HCT116 (cell line): ENCODE measurements at regions not wholly inside any gene's neighbourhood (a gene's known extent, or its start where the extent isn't known, plus 50 kb on each side); places are given as distances from the start of the nearest gene placed in this dataset.

Source experiments
- ATAC-seq: fragments of 200-7000 bp; cut with Tn5 transposase; 2 replicates; pipeline ENCODE4 v1.9.1; 2020; ENCODE audit warnings: mild to moderate bottlenecking, moderate library complexity
- BruUV-seq: library from RNA; stranded (reverse); fragments of 400-500 nt; replicated peaks from 2 replicates; lab custom pipeline; 2021; lab: Mats Ljungman, UMichigan
- CTCF ChIA-PET: fragments of 300-600 bp; sonication (Branson Sonifier 250); formaldehyde crosslinking; loops from one replicate; lab custom pipeline; 2021; ENCODE audit warnings: antibody characterized with exemption; lab: Charles Lee
- POLR2A ChIA-PET: fragments of 300-600, 350-600 bp; sonication (Branson Sonifier 250); formaldehyde crosslinking; loops from one replicate; lab custom pipeline; 2021; ENCODE audit warnings: antibody characterized with exemption; lab: Charles Lee
- RAD21 ChIA-PET, 2 experiments: fragments of 300-600 bp; sonication (Branson Sonifier 250); formaldehyde crosslinking; loops; one replicate each; lab custom pipeline; 2023; ENCODE audit warnings: low total read pairs in 2 of 2; ENCODE audit not compliant: uncharacterized antibody in 2 of 2, unreplicated experiment in 2 of 2, low non-redundant PET in 1 of 2; lab: Charles Lee
- DNase-seq: peaks from one replicate; pipeline ENCODE4 v3.0.0-alpha.2; 2010; ENCODE audit warnings: low read depth, low spot score
- H2AFZ ChIP-seq: fragments of 200-600 bp; shearing (Covaris generic), sonication (generic); 2 replicates; pipeline ENCODE4 v1.6.1; 2017; ENCODE audit warnings: low read depth, mixed run types, mixed read lengths, antibody characterized with exemption, low read length; ENCODE audit not compliant: poor library complexity, severe bottlenecking
- H3K27ac ChIP-seq: 2 replicates; pipeline ENCODE4 v1.5.1; 2012; ENCODE audit warnings: low read depth, low read length
- H3K27me3 ChIP-seq: fragments of 200-600 bp; sonication (generic); 2 replicates; pipeline ENCODE4 v1.6.1; 2016; ENCODE audit warnings: mixed run types, low read length, mixed read lengths; ENCODE audit not compliant: insufficient read depth
- H3K36me3 ChIP-seq, 2 experiments: fragments of 200-500 bp in 1 of 2; fragments of 200-600 bp in 1 of 2; sonication (Bioruptor generic) in 1 of 2; sonication (generic) in 1 of 2; 2 replicates each; pipeline versions ENCODE4 v1.5.1 to v1.6.1; 2014 to 2016; ENCODE audit warnings: low read length in 2 of 2, inconsistent platforms in 1 of 2, mixed read lengths in 1 of 2, mixed run types in 1 of 2; ENCODE audit not compliant: insufficient read depth in 2 of 2, control insufficient read depth in 1 of 2
- H3K4me1 ChIP-seq, 2 experiments: fragments of 200-600 bp in 1 of 2; sonication (generic) in 1 of 2; 2 replicates each; pipeline versions ENCODE4 v1.5.1 to v1.6.1; 2012 to 2017; ENCODE audit warnings: low read length in 2 of 2, inconsistent platforms in 1 of 2, mild to moderate bottlenecking in 1 of 2, mixed read lengths in 1 of 2, mixed run types in 1 of 2, moderate library complexity in 1 of 2; ENCODE audit not compliant: insufficient read depth in 2 of 2, control insufficient read depth in 1 of 2
- H3K4me2 ChIP-seq: fragments of 200-600 bp; sonication (generic); 2 replicates; pipeline ENCODE4 v1.6.1; 2017; ENCODE audit warnings: mixed run types, low read length, mixed read lengths
- H3K4me3 ChIP-seq, 2 experiments: fragments of 200-600 bp in 1 of 2; sonication (generic) in 1 of 2; replicated peaks in 1 of 2; 2 replicates each; pipeline ENCODE4 v1.5.1; 2011 to 2016; ENCODE audit warnings: low read length in 2 of 2, control low read depth in 1 of 2, low read depth in 1 of 2, mild to moderate bottlenecking in 1 of 2, mixed read lengths in 1 of 2, mixed run types in 1 of 2
- H3K79me2 ChIP-seq: fragments of 200-600 bp; sonication (generic); 2 replicates; pipeline ENCODE4 v1.6.1; 2017; ENCODE audit warnings: mild to moderate bottlenecking, mixed run types, low read length, moderate library complexity, mixed read lengths; ENCODE audit not compliant: insufficient read depth
- H3K9ac ChIP-seq: fragments of 200-600 bp; sonication (generic); 2 replicates; pipeline ENCODE4 v1.6.1; 2016; ENCODE audit warnings: low read length, mixed read lengths
- H3K9me2 ChIP-seq: fragments of 200-600 bp; sonication (generic), shearing (Covaris generic); 2 replicates; pipeline ENCODE4 v1.6.1; 2017; ENCODE audit warnings: mixed run types, mild to moderate bottlenecking, moderate library complexity; ENCODE audit not compliant: insufficient read depth
- H3K9me3 ChIP-seq, 2 experiments: fragments of 200-500 bp in 1 of 2; fragments of 200-600 bp in 1 of 2; sonication (Bioruptor generic) in 1 of 2; sonication (generic) in 1 of 2; 2 replicates each; pipeline ENCODE4 v1.6.1; 2014 to 2017; ENCODE audit warnings: low read length in 2 of 2, mixed read lengths in 2 of 2, inconsistent platforms in 1 of 2, low read depth in 1 of 2, mild to moderate bottlenecking in 1 of 2, mixed run types in 1 of 2, moderate library complexity in 1 of 2; ENCODE audit not compliant: control insufficient read depth in 1 of 2, insufficient read depth in 1 of 2
- H4K20me1 ChIP-seq: fragments of 200-600 bp; sonication (generic), shearing (Covaris generic); 2 replicates; pipeline ENCODE4 v1.6.1; 2017; ENCODE audit warnings: mixed run types, mild to moderate bottlenecking, moderate library complexity; ENCODE audit not compliant: insufficient read depth
- ATF3 ChIP-seq: IDR thresholded peaks from 2 replicates; pipeline ENCODE4 v1.6.1; 2012
- CBX3 ChIP-seq: IDR thresholded peaks from 2 replicates; pipeline ENCODE4 v1.6.1; 2012; ENCODE audit warnings: low read depth
- MAX ChIP-seq: IDR thresholded peaks from 2 replicates; pipeline ENCODE4 v1.6.1; 2012
- RAD21 ChIP-seq: IDR thresholded peaks from 2 replicates; pipeline ENCODE4 v1.6.1; 2012; ENCODE audit warnings: low read depth, mild to moderate bottlenecking
- REST ChIP-seq: IDR thresholded peaks from 2 replicates; pipeline ENCODE4 v1.6.1; 2012; ENCODE audit warnings: low read depth
- SIN3A ChIP-seq: IDR thresholded peaks from 2 replicates; pipeline ENCODE4 v1.6.1; 2012; ENCODE audit warnings: low read depth
- SP1 ChIP-seq: IDR thresholded peaks from 2 replicates; pipeline ENCODE4 v1.6.1; 2012; ENCODE audit warnings: low read depth
- YY1 ChIP-seq: IDR thresholded peaks from 2 replicates; pipeline ENCODE4 v1.6.1; 2011; ENCODE audit warnings: low read length, low read depth, moderate library complexity, mild to moderate bottlenecking; ENCODE audit not compliant: insufficient replicate concordance; ENCODE audit errors: extremely low read depth
- ZNF274 ChIP-seq: fragments of 200-500 bp; sonication (Bioruptor generic); IDR thresholded peaks from 2 replicates; pipeline ENCODE4 v1.6.1; 2014; ENCODE audit warnings: mild to moderate bottlenecking, low read depth, low read length, inconsistent platforms
- intact Hi-C: fragments of 100-400 bp; cut with micrococcal nuclease; formaldehyde crosslinking; loops from 2 replicates; pipeline ENCODE4 v1.10.0; 2022

GRCh38 chr2:215879331-215879730 is 134.0 kb downstream of the MREG start:
- CTCF ChIA-PET: no interaction called here
- H2AFZ ChIP-seq: no peak overlapping the region
- POLR2A ChIA-PET: no interaction called here

More at GRCh38 chr2:215879331-215879730, 134.0 kb downstream of the MREG start:
- no peak overlapping the region for H3K4me2 ChIP-seq
- no peak overlapping the region for H3K27ac ChIP-seq
- H3K27me3 ChIP-seq: no peaks in the 10 kb centered on the region
- DNase-seq: no peak
- BruUV-seq: no TSS peak
- intact Hi-C loops: no loop called here
- TF ChIP-seq SP1: no peak
- no peak for TF ChIP-seq ATF3
- TF ChIP-seq REST: no peak
- TF ChIP-seq YY1: no peak
- TF ChIP-seq MAX: no peak
- no peak for TF ChIP-seq RAD21
- no peak for TF ChIP-seq CBX3
- TF ChIP-seq ZNF274: no peak
- no peak for TF ChIP-seq SIN3A
- no peaks in the 10 kb centered on the region for H4K20me1 ChIP-seq
- RAD21 ChIA-PET: no interaction called here
- peaks cover 0 to 5% of the 10 kb centered on the region in 2 experiments; a peak in 1 of 4 replicates for H3K4me1 ChIP-seq
- no peaks in the 10 kb centered on the region for H3K9me2 ChIP-seq
- H3K9ac ChIP-seq: no peak overlapping the region
- H3K9me3 ChIP-seq: no peaks in the 10 kb centered on the region
- H3K79me2 ChIP-seq: no peaks in the 10 kb centered on the region
- ATAC-seq: no peak
- H3K36me3 ChIP-seq: no peaks in the 10 kb centered on the region
- no peak overlapping the region for H3K4me3 ChIP-seq
